HG03196 (cell line): ENCODE measurements at regions not wholly inside any gene's neighbourhood (a gene's known extent, or its start where the extent isn't known, plus 50 kb on each side); places are given as distances from the start of the nearest gene placed in this dataset.
"Not testable (repeated sequence)": the region's sequence is repeated elsewhere in the genome, so short reads cannot be mapped to it uniquely, and the experiment has no call there.

Experiments used
- ATAC-seq: cut with Tn5 transposase; IDR thresholded peaks from one replicate; pipeline ENCODE4 v1.9.1; 2021; ENCODE audit not compliant: unreplicated experiment

- ATAC-seq: no peak
Observed at GRCh38 chr1:14247666-14248065, 350.8 kb upstream of the KAZN start.

GRCh38 chr1:14251871-14252270 lies 346.6 kb upstream of the KAZN start:
- no peak for ATAC-seq

- no peak for ATAC-seq
Observed at GRCh38 chr1:14253676-14254075, 344.8 kb upstream of the KAZN start.

- ATAC-seq: no peak
Observed at GRCh38 chr1:14254251-14254650, 344.2 kb upstream of the KAZN start.

- no peak for ATAC-seq
Observed at GRCh38 chr1:14255233-14255632, 343.3 kb upstream of the KAZN start.

GRCh38 chr1:14255711-14256110 lies 342.8 kb upstream of the KAZN start:
- no peak for ATAC-seq

- ATAC-seq: no peak
Observed at GRCh38 chr1:14259191-14259757, 339.2 kb upstream of the KAZN start.

GRCh38 chr1:14260480-14260879 lies 338.0 kb upstream of the KAZN start:
- ATAC-seq: no peak

GRCh38 chr1:14261395-14261794 lies 337.1 kb upstream of the KAZN start:
- ATAC-seq: no peak

GRCh38 chr1:14262637-14263036 lies 335.8 kb upstream of the KAZN start:
- ATAC-seq: no peak

- ATAC-seq: no peak
Observed at GRCh38 chr1:14263225-14263624, 335.3 kb upstream of the KAZN start.

GRCh38 chr1:14263671-14264070 lies 334.8 kb upstream of the KAZN start:
- no peak for ATAC-seq

GRCh38 chr1:14265495-14265894 lies 333.0 kb upstream of the KAZN start:
- no peak for ATAC-seq

- no peak for ATAC-seq
Observed at GRCh38 chr1:14267991-14268390, 330.5 kb upstream of the KAZN start.

GRCh38 chr1:14270821-14271220 lies 327.7 kb upstream of the KAZN start:
- no peak for ATAC-seq

GRCh38 chr1:14273811-14274210 lies 324.7 kb upstream of the KAZN start:
- ATAC-seq: no peak

- not testable (repeated sequence) for ATAC-seq
Observed at GRCh38 chr1:14279891-14280290, 318.6 kb upstream of the KAZN start.

- ATAC-seq: no peak
Observed at GRCh38 chr1:14280909-14281308, 317.6 kb upstream of the KAZN start.

GRCh38 chr1:14281412-14281811 lies 317.1 kb upstream of the KAZN start:
- ATAC-seq: no peak

GRCh38 chr1:14282707-14283106 lies 315.8 kb upstream of the KAZN start:
- no peak for ATAC-seq

GRCh38 chr1:14285238-14285637 lies 313.2 kb upstream of the KAZN start:
- no peak for ATAC-seq

- not testable (repeated sequence) for ATAC-seq
Observed at GRCh38 chr1:14291182-14291581, 307.3 kb upstream of the KAZN start.

- no peak for ATAC-seq
Observed at GRCh38 chr1:14292520-14292919, 306.0 kb upstream of the KAZN start.

- ATAC-seq: no peak
Observed at GRCh38 chr1:14294006-14294405, 304.5 kb upstream of the KAZN start.
